Posterior cingulate gyrus (tissue), 11 donors: ENCODE measurements at regions not wholly inside any gene's neighbourhood (a gene's known extent, or its start where the extent isn't known, plus 50 kb on each side); places are given as distances from the start of the nearest gene placed in this dataset.
"Not testable (repeated sequence)": the region's sequence is repeated elsewhere in the genome, so short reads cannot be mapped to it uniquely, and the experiment has no call there.

Experiments
- DNase-seq, 10 donors: peaks; one replicate each; pipeline versions ENCODE4 v3.0.0 to v3.0.0-alpha.2; 2020 to 2021; ENCODE audit warnings: mixed read lengths in 3 of 10
- intact Hi-C: fragments of 100-400 bp; cut with DNase I; formaldehyde crosslinking; loops from one replicate; pipeline ENCODE4 v1.15.1; 2023

DNA sequence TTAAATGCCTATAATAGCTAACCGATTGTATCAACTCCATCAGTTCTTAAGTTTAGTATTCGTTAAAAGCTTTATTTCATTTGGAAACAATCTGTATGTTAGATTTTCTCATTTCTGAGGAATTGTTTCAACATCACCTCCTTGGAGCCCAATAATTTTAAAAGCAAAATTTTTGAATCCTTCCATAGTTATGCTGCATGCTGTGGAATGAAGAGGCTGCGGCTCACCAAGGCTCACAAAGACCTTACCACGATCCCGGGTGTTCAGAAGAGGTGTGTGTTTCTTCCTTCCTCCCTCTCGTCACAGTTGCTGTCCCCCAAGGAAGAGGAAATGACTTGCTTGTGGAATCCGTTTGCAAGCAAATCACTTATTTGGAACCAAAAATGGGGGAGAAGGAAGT is 143.8 kb downstream of the FGF1 start:
- intact Hi-C loops: loop anchor here (10.0 kb wide), 2 partner anchors 187 to 217 kb away; partner anchors contain the start of gene SPRY4
- DNase-seq: no peak

- intact Hi-C loops: loop anchor here (10.0 kb wide), 2 partner anchors 186 to 216 kb away; partner anchors contain the start of gene SPRY4
- DNase-seq: no peak
Observed at GRCh38 chr5:142540922-142541422, 144.9 kb downstream of the FGF1 start.

DNA sequence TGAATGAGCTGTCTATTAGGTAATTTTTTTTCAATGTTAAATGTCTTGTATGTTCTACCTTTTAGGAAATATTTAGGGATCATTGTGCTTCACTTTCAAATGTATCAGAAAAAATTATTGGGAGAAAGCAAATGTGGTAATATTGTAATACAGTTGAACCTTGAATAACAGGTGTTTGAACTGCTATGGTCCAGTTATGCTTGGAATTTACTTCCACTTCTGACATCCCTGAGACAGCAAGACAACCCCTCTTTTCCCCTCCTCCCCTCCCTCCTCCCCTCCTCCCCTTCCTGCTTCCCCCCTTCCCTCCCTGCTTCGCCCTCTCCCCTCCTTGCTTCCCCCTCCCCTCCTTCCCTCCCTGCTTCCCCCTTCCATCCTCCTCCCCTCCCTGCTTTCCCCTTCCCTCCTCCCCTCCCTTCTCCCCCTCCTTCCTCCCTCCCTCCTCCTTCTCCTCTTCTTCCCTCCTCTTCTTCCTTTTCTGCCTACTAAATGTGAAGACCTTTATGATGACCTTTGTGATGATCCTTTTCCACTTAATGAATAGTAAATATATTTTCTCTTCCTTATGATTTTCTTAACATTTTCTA is 146.6 kb downstream of the FGF1 start:
- no peak for DNase-seq
- intact Hi-C loops: no loop called here

- no peak for DNase-seq
- intact Hi-C loops: no loop called here
Observed at GRCh38 chr5:142537938-142538337, 148.0 kb downstream of the FGF1 start.

- no peak for DNase-seq
- intact Hi-C loops: no loop called here
Observed at GRCh38 chr5:142532781-142533176, 153.1 kb downstream of the FGF1 start.

GRCh38 chr5:142531977-142532780 is 153.7 kb downstream of the FGF1 start:
- intact Hi-C loops: no loop called here
- no peak for DNase-seq

- intact Hi-C loops: no loop called here
- DNase-seq: no peak
Observed at GRCh38 chr5:142530904-142531303, 155.0 kb downstream of the FGF1 start.

DNA sequence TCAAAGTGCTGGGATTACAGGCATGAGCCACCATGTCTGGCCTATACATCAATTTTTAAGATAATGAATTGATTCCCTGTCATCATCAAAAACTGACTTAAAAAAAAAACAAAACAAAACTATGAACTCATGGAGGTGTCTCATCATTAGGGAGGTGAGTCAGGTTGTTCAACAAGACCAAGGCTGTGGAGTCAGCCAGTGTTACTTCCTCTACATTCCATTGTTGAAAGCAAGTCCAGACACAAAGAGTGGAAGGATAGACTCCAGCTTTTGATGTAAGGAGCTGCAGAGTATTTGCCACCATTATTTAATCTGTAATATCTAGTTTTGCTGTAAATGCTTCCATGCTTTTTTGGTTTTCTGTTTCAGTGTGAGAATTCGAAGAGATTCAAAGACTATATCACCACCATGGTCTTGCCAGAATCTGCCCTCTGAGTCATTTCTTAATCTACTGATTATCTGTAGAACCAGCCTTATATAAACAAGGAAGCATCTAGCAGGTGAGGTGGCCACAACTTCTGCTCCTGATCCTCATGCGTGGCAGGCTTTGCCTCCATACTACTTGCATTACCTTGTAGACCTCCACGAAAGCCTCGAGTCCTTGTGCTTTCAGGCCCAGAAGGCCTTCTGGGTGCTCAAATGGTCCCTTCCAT is 156.1 kb downstream of the FGF1 start:
- DNase-seq: no peak
- intact Hi-C loops: no loop called here

- DNase-seq: no peak
- intact Hi-C loops: no loop called here
Observed at GRCh38 chr5:142527664-142528295, 158.1 kb downstream of the FGF1 start.

DNA sequence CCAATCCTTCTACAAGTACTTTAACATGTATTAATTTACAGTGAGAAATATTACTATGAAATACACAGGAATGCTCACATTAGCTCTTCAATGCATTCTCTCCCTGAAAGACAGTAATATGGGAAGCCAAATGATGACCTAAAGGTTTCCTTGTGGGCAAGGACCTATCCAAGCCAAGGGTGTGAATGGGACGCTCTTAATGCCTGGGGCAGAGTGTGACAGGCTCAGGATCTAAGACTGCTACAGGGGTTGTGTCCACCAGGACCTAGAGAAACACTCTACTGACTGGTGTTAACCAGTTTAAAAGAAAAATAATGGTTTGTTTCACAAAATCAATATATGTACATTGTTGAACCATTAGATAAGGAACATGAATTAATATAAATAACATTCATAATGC is 158.7 kb downstream of the FGF1 start:
- no peak for DNase-seq
- intact Hi-C loops: no loop called here

DNA sequence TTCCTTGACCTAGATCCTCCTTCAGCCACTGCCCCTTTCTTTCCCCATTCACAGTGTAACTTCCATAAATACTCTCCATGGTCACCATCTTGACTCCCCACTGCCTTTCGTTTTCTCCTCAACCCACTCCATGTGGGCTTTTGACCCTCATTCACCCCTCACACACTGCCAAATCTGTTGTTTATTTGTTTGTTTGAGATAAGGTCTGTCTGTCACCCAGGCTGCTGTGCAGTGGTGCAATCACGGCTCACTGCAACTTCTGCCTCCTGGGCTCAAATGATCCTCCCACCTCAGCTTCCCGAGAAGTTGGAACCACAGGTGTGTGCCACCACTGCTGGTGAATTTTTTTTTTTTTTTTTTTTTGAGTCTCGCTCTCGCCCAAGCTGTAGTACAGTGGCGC is 162.9 kb downstream of the FGF1 start:
- DNase-seq: no peak

DNA sequence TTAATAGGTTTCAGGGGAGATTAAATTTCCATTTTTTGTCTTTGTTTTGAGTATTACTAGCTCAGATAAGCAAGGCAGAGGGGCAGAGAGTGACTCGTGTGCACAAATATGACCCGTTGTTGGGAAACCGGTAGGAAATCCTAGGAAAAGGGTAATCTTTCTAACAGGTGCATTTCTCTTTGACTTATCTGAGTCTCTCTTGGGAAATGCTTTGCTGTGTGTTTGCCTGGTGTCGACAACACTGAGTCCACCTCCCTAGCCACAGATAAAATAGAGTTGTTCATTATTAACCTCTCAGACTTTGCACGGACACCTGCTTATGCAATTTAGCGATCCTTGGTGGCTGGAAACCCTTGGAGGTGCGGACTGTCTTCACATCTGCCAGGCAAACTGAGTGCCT is 164.2 kb downstream of the FGF1 start:
- no peak for DNase-seq
- intact Hi-C loops: no loop called here

More for the DNA sequence above, 162.9 kb downstream of the FGF1 start:
- intact Hi-C loops: no loop called here

- DNase-seq: no peak
- intact Hi-C loops: no loop called here
Observed at GRCh38 chr5:142520885-142521284, 165.0 kb downstream of the FGF1 start.

GRCh38 chr5:142519913-142520312 is 166.0 kb downstream of the FGF1 start:
- intact Hi-C loops, DNase-seq: not testable (repeated sequence)

DNA sequence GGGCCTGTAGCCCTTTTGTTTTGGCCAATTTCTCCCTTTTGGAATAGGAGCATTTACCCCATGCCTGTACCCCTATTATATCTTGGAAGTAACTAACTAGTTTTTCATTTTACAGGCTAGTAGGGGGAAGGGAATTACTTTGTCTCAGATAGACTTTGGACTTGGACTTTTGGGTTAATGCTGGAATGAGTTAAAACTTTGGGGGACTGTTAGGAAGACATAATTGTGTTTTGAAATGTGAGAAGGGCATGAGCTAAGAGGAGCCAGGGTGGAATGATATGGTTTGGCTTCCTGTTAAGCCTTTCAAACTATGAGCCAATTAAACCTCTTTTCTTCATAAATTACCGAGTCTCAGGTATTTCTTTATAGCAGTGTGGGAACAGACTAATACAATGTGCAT is 168.1 kb downstream of the FGF1 start:
- intact Hi-C loops: no loop called here
- no peak for DNase-seq

DNA sequence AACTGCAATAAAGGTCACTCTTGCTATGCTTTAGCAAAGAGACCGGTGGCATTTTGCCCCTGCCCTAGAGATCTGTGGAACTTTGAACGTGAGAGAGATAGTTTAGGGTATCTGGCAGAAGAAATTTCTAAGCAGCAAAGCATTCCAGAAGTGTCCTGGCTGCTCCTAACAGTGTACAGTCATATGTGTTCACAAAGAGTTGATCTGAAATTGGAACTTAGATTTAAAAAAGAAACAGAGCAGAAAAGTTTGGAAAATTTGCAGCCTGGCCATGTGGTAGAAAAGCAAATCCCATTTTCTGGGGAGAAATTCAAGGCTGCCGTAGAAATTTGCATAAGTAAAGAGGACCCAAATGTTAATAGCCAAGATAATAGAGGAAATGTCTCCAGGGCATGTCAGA is 169.2 kb downstream of the FGF1 start:
- no peak for DNase-seq
- intact Hi-C loops: no loop called here

DNA sequence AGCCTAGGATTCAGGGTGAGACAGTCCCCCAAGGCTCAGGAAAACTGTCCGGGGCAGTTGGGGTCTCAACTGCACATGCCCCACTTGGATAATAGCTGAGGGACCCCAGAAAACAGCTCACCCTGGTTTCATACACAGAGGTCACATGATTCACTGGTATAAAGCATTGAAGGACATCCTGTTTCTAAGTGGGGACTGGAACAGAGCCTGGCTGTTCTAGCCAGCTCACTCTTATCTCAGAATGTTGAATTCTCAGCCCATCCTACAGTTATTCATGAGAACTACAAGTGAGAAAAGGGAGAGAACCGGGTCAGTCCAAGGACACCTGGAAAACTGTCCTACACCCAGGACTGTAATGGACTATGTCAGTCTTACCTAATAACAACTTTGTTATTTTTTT is 170.9 kb downstream of the FGF1 start:
- intact Hi-C loops: no loop called here
- no peak for DNase-seq

GRCh38 chr5:142514196-142514595 is 171.7 kb downstream of the FGF1 start:
- intact Hi-C loops: no loop called here
- no peak for DNase-seq

DNA sequence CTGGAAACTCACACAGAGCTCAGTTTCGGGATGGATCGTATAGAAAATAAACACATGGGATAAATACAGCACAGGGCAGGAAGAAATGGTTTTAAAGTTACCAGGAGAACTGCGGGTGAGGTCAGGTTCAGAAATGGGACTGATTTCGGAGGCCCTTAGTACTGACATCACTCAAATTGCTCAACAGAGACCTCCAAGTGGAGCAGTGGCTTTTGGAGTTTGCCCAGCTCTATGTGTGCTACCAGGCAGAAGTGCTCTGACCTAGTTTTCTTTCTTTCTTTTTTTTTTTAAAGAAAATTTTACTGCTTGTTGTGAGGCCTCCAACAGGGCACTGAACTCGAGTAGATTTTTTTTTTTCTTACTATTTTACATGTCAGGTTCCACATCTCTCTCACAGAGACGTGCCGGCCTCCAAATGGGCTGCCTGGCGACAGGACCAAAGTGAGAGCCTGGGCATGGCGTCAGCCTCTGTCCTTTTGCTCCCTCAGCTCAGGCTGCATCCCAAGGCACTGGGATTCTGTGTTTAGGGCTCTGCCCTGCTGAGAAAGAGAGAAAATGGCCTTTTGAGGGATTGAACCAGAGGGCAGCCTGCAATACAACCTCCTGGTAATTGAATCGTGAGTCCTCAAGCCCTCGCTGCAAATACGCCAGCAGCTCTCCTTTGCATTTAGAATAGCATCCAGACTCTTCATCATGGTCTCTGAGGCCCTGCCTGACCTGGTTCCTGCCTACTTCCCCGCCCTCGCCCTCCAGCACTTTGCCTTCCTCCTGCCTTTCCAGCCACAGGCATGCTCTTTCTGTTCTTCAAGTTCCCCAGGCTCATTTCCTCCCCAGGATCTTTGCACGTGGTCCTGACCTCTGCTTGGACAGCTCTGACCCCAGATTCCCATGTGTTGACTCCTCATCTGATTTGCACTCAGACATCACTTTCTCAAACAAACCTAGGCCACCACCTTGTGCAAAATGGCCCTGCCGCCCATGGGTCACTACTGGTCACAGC is 173.5 kb downstream of the FGF1 start:
- intact Hi-C loops: no loop called here
- no peak for DNase-seq

GRCh38 chr5:142511358-142511757 is 174.5 kb downstream of the FGF1 start:
- DNase-seq: peak in 1 of 10 donors; percentile 57
- intact Hi-C loops: no loop called here
